ENCODE measurements at regions not wholly inside any gene's neighbourhood (a gene's known extent, or its start where the extent isn't known, plus 50 kb on each side); places are given as distances from the start of the nearest gene placed in this dataset.
"Not testable (repeated sequence)": the region's sequence is repeated elsewhere in the genome, so short reads cannot be mapped to it uniquely, and the experiment has no call there.

DNA sequence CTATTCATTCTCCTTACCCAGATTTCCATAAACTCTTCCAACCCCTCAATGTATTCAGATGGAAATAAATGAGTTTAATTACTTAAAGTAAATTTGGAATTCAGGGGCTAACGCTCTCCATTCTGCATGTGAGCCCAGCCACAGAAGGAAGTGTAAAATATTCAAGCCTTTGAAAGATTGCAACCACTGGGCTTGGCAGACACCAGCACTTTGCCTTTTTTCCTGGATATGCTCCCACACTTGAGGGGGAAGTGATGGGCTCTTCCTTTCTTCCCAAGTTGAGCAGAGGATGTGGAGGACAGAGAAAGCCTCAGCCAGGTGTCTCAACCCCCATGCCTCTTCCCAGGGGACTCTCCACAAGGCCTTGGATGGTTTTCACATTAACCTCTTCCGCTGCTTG is 825.1 kb upstream of the EEF2KMT start:
- DNase-seq: no peak

DNA sequence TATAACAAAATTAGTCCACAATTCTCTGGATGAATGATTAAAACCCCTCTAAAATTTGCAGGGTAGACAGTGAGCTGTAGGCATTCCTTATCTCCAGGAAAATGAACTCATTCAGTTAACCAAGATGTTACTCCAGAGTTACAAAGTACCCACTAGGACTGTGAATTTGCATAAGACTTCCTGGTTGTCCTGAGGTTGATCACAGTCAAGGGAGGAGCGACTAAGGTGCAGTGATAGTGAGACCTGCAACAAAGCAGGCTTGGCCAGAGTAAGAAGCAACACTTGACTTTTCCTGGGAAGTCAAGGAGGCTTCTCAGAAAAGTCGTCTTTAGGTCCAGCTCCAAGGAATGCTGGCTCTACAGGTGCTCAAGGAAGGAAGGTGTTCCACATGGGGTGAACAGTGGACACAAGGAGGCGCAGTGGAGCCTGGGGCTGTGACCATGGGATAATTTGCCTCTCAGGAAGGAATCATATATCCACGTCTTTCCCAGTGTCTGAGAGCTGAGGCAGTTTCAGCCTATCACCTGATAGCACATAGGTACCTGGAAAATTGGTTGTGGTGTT is 821.1 kb upstream of the EEF2KMT start:
- no peak for DNase-seq

DNA sequence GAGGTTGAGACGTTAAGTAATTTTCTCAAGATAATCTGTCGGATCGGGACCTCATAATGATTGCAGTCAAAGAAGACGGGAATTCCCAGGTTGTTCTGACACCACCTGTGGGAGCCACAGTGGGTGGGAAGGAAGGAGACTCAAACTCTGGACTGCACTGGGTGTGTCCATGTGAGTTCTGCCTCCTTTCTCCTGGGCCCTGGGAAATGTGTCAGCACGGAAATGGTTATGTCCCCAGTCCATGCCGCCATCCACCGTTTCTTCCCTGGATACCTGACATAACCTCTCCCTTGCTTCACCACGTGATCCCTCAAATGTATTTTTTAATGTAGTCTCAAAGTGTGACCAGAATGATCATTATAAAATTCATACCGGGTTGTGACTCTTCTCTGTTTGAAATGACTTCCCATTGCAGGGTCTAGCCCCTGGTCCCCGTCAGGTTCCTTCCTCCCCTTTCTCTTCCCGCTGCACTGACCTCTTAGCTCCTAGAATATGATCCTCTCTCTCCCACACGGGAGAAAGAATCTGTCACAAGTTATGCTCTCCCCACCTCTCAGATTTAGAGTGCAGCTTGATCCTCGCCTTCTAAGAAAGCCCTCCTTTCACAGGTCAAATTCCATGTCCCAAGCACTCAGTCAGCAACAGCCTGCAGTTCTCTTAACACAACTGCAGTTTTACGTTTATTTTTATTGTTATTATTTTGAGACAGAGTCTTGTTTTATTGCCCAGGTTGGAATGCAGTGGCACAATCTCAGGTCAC is 820.0 kb upstream of the EEF2KMT start:
- no peak for DNase-seq

DNA sequence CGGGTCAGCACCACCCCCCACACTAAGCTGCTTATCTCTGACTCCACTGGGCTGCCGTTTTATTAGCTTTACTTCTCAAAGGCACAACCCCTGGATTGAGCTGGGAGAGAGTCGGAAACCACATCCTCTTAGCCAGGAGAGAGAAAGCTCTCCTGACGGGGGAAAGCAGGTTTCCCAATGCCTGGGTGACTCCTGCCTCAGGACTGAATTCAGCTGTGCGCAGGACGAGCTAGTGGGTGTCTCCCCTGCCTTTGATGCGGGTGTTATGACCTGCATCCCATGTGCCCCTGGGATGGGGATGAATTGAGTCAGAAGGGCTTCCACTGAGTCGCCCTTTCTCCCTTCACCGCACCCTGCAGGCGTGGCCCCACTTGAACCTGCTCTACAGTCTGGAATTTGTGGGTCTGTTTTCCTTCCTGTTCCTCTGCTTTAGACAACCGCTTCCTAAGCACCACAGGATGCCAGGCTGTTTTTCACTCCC is 819.2 kb upstream of the EEF2KMT start:
- no peak for DNase-seq

DNA sequence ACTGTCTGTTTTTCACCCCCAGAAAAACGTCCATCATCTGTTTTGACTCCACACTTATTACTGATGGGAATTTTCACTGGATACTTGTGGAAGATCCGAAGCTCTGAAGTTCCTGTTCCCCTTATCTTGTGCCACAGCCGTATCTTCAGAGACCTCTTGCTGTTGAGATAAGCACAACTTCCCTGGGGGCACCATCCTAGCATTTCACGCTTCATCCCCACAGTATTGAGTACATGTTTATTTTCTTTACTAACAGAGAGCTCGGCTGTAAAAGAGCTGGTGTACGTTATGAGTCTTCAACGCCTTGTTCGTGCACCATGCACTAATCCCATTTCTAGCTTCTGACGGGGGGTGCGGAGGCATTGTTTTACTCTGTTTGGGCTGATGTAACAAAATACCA is 813.6 kb upstream of the EEF2KMT start:
- no peak for DNase-seq

DNA sequence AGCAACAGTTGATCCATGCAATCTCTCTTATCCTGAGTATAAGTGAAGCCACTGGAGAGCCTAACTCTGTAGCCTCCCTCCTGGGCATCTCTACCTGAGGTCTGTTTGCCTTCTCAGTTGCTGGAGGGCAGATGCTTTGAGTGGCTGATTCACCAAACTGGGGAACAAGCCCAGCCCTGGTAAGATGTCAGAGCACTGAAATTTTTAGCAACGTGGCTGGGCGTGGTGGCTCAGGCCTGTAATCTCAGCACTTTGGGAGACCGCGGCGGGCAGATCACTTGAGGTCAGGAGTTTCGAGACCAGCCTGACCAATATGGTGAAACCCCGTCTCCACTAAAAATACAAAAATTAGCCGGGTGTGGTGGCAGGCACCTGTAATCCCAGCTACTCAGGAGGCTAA is 812.0 kb upstream of the EEF2KMT start:
- DNase-seq: not testable (repeated sequence)

DNA sequence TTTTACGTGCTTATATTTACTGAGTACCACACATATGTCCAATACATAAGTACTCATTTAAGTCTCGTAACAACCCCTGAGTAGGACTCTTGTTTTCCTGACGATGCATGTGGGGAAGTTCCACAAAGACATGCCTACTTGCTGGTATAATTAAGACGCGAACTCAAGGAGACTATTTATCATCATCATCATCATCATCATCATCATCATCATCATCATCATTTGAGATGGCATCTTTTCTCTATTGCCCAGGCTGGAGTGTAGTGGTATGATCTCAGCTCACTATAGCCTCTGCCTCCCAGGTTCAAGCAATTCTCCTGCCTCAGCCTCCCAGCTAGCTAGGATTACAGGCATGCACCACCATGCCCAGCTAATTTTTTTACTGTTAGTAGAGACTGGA is 809.9 kb upstream of the EEF2KMT start:
- DNase-seq: no peak

DNA sequence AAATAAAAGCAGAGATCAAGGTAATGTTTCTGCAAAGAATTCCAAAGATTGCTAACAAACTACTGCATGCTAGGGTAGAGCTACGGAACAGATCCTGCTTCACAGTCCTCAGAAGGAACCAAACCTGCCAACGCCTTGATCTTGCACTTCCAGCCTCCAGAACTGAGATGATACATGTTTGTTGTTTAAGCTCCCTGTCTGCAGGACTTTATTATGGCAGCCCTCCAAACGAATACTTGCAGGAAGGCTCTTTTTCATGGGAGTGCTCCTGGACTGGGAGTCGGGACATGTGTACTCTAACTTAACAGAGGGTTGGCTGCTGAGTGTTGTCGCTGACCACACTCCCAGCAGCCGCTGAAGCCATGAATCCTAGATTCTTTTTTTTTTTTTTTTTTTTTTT is 808.8 kb upstream of the EEF2KMT start:
- no peak for DNase-seq

DNA sequence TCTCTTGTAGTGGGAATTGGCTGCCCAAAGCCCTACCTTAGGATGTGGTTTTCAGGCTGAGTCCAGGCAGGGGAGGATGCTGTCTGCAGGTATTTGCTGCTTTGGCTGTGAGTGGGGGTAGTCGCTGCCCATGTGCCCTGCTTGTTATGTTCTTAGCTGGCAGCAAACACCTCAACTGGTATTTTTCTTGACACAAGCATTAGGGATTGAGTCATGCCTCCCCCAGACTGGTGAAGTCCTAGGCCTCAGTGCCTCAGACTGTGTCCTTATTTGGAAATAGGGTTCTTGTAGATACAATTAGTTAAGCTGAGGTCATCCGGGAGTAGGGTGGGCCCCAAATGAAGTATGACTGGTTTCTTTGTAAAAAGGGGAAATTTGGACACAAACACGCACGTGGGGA is 808.3 kb upstream of the EEF2KMT start:
- no peak for DNase-seq

DNA sequence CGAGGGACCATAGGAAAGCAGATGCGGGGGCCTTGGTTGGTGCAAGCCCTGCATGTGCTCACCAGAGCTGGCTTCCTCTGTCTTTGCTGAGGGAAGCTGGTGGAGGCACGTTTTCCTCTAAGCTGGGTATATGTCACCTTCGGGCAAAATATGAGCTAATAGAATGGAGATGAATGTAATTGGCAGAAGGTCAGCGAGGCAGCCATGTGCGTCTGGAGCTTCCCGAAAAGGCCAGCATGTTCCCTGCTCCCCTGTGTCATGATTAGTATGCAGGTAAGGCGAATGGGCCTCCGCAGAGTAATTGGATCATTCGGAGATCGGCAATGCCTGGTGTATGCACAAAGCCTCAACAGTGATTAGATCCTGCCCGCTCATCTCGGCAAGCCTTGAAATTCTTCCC is 806.2 kb upstream of the EEF2KMT start:
- DNase-seq: no peak

DNA sequence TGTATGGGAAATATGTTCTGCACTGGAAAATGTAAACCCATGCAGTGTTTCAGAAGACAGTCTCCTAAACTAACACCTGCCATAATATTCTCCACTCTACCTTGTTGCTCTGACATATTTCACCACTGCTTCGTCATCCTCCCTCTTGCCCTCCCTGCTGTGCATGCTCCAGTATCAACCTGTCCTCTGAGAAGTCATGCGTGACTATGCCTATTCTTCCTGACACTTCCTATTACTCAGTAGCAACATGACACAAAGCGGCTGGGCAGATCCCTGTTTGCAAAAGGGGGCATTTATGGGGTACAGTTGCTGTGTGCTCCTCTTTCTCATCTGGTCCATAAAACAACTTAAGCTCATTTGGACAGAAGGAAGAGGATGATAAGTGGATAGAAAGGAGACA is 805.6 kb upstream of the EEF2KMT start:
- no peak for DNase-seq

DNA sequence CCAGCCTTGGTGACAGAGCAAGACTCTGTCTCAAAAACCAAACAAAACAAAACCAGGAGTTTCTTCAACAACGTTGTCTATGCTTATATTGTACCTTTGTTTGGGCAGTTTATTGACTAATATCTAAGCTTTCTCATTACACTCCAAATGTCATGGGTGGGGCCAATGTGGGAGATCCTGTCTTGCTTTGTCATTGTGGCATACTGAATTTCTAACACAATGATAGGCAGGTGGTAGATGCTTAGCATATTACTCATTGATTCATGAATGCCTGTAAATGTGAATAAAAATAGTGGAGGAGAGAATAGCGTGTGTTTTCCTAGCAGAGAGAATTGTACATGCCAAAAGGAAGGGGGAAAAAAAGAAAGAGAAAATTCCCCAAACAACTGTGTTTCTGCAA is 802.5 kb upstream of the EEF2KMT start:
- no peak for DNase-seq

DNA sequence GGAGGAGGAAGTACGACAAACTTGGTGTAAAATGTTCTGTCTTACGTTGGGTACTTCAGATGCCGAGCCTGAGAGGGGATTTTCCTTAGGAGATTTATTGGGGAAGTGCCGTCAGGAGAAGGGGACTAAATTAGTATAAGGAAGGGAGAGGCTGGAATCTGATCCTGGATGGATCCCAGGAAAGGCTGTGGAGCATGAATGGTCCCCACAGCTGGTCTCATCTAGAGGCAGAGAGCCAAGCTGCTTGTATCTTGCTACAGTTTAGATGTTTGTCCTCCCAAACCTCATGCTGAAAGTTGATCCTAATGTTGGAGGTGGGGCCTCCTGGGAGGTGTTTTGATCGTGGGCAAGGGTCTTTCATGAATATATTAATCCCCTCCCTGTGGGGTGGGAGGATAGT is 798.4 kb upstream of the EEF2KMT start:
- DNase-seq: no peak

DNA sequence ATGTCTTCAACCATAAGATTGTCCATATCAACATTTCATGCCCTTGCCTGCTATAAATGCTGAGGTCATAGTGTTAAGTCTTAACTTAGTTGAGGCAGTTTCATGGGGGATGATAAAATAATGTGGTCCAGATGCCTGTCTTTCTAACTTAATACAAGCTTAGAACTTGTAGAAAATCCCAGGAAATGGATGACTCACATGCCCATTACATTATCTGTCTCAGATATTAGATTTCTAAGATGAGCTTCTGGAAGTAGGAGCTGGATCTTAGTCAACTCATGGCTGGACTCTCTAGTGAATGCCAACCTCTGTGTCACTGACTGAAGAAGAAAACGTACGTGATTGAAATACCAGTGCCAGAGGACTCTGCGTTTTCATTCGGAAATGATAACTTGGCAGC is 797.5 kb upstream of the EEF2KMT start:
- no peak for DNase-seq

DNA sequence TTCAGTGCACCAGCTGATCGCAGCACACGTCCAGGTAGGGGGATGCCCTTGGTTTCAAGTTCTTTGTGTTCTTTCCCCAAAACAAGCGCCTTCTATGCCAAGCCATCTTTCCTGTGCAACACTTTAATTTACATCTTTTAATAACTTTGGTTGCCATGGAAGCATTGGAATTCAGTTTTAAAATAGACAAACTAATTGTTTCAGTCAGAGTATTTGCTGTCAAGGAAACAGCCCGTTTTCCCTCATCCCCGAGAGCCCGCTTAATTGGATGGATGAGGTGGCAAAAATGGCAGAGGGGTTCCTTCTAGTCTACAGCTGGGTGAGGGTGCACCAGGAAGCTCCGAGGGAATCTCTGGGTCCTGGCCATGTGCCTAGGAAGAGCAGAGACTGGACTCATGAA is 793.7 kb upstream of the EEF2KMT start:
- DNase-seq: no peak

DNA sequence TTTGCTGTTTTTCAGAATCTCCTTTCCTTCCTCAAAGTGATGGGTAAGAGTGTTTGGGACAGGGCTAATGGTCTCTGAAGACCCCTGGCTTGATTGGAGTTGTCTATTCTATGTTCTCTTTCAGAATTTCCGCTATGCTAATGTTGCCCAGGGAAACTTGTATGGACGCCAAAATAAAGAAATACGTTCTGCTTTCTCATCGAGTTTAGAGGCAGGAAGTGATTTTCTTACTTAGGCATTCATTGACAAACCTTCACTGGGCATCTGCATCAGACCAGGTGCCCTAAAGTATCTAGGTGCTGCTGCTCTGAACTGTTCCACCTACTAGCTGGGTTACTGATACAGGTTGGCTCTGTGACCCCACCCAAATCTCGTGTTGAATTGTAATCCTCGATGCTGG is 787.9 kb upstream of the EEF2KMT start:
- DNase-seq: no peak

DNA sequence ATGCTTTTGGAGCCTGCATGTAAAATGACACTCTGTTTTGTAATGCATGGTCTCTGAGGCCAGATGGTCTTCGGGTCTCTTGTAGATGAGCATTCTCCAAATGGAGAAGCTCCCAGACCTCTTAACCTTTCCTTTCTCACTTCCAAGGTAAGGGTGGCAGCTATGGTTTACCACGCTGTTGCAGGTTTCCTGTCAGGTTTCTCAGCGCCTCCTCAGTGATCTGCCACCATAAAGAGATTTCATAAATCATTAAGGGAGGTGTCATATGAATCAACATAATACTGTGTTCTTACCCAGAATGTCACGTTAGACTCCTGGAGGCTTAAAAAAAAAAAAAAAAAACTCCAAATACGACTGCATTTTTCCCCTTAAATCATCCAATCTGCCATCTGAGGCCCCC is 787.4 kb upstream of the EEF2KMT start:
- DNase-seq: no peak

DNA sequence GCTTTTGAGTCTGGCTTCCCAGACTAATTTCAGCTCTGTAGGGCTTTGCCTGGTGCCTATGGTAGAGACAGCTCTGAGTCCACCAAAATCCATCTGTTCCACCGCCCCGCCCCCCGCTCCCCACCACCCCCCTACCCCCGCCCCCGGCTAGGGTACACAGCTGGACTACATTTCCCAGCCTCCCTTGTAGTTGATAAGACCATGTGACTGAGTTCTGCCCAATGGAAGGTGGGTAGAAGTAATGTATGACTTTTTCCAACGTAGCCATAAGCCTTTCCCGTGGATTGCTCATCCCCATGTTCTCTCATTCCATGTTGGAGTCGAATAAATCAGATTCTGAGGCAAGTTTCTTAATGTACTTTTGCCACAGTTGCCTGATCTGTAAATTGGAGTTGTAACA is 786.7 kb upstream of the EEF2KMT start:
- no peak for DNase-seq

DNA sequence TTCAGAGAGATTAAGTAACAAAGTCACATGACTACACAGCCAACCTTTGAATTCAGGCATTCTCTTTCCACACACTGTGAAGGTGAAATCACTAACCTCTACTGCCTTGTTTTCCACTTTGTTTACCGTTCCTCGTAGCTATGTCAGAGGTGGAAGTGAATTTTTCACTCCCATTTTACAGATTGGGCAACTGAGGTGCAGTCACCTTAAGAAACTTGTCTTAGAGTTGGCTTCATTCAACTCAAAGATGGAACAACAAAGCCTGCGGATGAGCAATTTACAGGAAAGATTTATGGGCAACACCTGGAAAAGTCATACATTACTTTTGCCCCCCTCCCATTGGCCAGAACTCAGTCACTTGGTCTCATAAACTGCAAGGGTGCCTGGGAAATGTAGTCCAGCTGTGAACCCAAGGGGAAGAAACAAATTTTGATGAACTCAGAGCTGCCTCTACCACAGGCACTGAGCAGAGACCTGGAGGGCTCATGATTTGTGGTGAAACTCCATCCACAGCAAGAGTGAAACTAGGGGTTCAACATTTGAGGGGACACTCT is 784.6 kb upstream of the EEF2KMT start:
- DNase-seq: no peak

DNA sequence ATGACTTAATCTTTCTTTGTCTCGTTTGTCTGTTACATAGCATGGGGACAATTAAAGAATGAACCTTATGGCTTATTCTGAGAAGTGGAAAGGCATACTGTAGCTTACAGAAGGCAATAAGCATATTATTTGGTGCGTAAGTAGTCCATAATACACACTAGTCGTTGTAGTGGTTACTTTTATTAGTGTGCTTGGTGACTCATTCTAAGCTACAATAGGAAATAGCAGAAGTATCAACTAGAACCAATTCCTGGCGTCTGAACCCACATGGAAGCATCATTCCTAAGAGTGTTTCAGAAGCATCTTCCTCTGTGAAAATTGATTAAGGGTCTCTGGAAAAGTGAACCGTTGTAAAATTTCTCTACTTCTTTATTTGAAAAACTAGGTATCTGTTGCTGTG is 777.8 kb upstream of the EEF2KMT start:
- no peak for DNase-seq

DNA sequence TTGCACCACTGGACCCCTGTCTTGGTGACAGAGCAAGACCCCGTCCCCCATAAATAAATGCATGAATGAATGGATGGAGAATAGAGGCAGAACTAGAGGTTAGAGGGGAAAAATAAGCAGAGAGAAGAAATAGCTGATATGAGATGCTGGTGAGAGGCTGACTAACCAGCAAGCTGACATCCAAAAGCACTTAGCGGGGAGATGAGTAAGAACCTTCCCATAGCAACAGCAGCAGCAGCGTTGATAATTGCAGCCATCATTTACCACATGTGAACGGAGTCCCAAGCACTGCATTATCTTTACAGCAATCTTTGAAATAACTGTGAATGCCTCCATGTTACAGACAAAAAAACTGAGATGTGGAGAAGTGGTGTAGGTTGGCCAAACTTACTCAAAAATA is 777.3 kb upstream of the EEF2KMT start:
- DNase-seq: no peak

DNA sequence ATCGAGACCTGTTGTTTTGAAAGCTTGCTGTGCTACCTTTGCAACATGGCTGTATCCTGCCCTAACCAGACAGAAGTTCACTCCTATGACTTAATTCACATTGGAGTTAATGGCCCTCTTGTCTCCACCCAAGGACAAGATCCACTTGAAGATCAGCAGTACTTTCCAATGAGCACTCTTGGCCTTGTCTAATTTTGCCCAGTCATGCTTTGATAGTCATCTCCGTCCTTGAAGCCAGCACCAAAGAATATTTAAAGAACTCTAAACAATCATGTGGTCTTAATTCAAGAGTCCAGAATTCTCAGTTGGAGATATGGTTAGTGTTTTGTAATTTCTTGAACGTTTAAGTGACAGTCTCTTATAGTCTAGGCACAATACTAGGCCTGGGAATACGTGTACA is 775.6 kb upstream of the EEF2KMT start:
- no peak for DNase-seq

DNA sequence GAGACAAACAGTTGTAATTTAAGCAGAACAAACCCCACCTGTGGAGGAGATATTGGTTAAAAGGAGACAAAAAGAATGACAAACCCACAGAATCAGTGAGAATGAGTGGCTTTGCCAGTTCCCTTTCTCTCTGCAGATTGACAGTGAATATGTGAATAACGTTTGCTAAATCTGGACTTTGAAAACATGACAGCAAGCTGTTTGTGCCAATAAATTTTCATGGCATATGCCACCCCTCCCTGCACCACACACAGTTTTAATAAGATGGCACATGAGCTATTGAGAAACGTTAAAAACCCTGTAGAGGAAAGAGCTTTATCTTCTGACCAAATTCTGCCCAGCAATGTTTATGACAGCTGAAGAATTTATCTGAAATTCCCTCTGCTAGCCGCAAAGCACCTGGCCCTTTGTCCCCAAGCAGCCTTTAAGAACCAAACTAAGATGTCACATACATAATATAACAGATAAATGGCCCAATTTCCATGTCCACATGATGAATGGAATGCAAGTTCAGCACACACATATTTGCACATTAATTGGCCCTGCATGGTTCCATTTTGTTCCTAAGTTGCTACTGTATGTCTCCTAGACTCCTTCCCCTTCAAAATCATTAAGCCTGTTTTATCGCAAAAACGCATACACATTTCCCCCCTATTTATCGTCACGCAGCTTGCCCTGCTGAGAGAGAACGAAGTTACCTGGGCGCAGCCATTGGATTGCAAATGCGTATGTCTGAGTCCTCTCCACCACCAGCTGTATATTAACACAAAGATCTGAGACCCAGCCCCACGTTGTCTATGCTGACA is 773.5 kb upstream of the EEF2KMT start:
- no peak for DNase-seq

DNA sequence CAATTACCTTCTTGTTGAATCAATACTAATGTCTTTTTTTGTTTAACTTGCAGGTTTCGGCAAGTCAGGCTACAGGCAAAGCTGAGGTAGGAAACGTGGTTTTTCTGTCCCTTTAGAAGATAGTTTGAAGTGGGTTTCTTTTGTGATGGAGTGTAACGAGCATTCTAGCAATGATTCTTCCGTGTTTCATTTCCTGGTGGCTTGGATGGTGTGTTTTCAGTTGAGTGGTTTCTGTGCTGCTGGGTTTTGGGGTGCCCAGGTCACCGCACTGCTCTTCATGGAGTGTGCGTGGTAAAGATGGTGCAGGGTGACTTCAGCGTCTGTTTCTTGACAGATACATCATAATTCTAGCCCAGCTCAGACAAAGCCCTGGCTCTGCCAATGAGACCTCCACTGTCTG is 769.7 kb upstream of the EEF2KMT start:
- no peak for DNase-seq

Measured in activated effector memory CD4-positive, alpha-beta T cell treated with anti-CD3 and anti-CD28 coated beads, Interleukin-2, amount 50 U/mL, for 16 hours (primary cell).